ENCODE measurements at regions not wholly inside any gene's neighbourhood (a gene's known extent, or its start where the extent isn't known, plus 50 kb on each side); places are given as distances from the start of the nearest gene placed in this dataset.

DNA sequence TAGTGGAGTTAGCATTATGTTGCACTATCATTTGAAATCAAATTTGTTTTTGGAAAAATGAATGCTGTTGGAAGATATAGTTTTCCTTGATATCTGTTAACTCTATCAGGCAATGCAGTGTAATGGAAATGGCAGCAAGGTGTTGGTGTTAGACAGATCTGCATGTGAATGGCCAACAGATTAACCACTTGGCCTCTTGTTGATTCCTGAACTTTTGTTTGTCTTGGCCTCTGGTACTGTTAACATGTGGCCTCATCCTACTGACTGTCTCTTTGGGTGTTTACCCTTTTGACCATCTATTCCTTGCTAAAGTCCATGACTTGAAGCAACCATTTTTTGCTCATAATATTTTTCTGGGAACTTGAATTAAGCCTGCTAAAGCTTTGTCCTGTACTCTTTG, 110.2 kb upstream of the CDH2 start (continued):
- TF ChIP-seq, protein P1, sequence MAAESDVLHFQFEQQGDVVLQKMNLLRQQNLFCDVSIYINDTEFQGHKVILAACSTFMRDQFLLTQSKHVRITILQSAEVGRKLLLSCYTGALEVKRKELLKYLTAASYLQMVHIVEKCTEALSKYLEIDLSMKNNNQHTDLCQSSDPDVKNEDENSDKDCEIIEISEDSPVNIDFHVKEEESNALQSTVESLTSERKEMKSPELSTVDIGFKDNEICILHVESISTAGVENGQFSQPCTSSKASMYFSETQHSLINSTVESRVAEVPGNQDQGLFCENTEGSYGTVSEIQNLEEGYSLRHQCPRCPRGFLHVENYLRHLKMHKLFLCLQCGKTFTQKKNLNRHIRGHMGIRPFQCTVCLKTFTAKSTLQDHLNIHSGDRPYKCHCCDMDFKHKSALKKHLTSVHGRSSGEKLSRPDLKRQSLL (tag by site-specific recombination; IDR thresholded peaks at IDR 0.05): no peak

DNA sequence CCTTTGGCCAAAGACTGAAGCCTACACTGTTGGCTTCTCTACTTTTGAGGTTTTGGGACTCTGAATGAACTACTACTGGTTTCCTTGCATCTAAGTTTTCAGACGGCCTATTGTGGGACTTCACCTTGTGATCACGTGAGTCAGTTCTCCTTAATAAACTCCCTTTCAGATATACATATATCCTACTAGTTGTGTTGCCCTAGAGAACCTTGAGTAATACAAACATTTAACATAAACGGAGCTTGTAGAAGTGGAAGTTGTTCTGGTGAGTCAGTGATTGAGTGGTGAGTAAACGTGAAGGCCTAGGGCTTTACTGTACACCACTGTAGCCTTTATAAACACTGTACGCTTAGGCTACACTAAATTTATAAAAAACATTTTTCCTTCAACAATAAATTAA, 107.2 kb upstream of the CDH2 start:
- H3K27ac ChIP-seq (ENCODE audit: extremely low read depth, low read depth, low read length): no peak overlapping the region
- CTCF ChIA-PET: no interaction called here

DNA sequence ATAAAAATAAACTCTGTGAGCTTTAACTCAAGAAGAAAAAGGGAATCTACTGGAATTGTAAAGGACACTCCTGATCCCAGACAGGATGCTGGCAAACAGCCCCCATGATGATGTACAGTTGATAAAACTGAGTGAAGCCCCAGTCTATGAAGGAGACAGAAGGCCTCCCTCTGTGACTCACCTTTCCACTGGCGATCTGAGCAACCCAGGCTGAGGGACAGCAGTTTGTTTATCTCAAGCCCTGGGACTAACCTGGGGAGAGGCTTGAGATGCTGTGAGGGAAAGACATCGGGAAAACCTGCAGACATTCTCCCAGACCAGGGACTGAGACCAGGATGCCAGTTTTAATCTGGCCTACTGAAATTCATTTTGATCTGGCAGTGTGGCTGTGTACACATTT, 104.5 kb upstream of the CDH2 start:
- TF ChIP-seq ZNF223 (tag by site-specific recombination; IDR thresholded peaks at IDR 0.05): no peak
- TF ChIP-seq KLF10 (tag by site-specific recombination; IDR thresholded peaks at IDR 0.05): no peak
- TF ChIP-seq, protein P2, sequence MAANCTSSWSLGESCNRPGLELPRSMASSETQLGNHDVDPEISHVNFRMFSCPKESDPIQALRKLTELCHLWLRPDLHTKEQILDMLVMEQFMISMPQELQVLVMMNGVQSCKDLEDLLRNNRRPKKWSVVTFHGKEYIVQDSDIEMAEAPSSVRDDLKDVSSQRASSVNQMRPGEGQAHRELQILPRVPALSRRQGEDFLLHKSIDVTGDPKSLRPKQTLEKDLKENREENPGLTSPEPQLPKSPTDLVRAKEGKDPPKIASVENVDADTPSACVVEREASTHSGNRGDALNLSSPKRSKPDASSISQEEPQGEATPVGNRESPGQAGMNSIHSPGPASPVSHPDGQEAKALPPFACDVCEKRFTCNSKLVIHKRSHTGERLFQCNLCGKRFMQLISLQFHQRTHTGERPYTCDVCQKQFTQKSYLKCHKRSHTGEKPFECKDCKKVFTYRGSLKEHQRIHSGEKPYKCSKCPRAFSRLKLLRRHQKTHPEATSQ (tag by site-specific recombination; IDR thresholded peaks at IDR 0.05): no peak
- POLR2A ChIA-PET: no interaction called here
- no peak overlapping the region for H3K27ac ChIP-seq (ENCODE audit: extremely low read depth, low read depth, low read length)
- CTCF ChIA-PET: no interaction called here
- no peaks in the 10 kb centered on the region for H3K9me3 ChIP-seq (ENCODE audit: control insufficient read depth, insufficient read depth, low read depth, low read length)
- no peak overlapping the region for H3K4me3 ChIP-seq (ENCODE audit: low read depth, low read length)
- no peaks in the 10 kb centered on the region; a peak in 1 of 3 replicates for H3K36me3 ChIP-seq (ENCODE audit: control insufficient read depth in 2 of 2, insufficient read depth in 1 of 2, low read length in 2 of 2)
- no peaks in the 10 kb centered on the region for H3K4me1 ChIP-seq (ENCODE audit: control insufficient read depth, insufficient read depth, low read length)

More for the DNA sequence above, 107.2 kb upstream of the CDH2 start:
- Histone ChIP-seq H3K9me3 (ENCODE audit: control insufficient read depth, insufficient read depth, low read depth, low read length) (no peaks in the 10 kb centered on the region), H3K4me3 (ENCODE audit: low read depth, low read length) (no peak overlapping the region), H3K4me1 (ENCODE audit: control insufficient read depth, insufficient read depth, low read length) (no peaks in the 10 kb centered on the region), H3K36me3 (ENCODE audit: control insufficient read depth in 2 of 2, insufficient read depth in 1 of 2, low read length in 2 of 2) (no peaks in the 10 kb centered on the region)
- no peak for TF ChIP-seq ZBTB8A (tag by site-specific recombination; IDR thresholded peaks at IDR 0.05)
- TF ChIP-seq MZF1 (tag by site-specific recombination; IDR thresholded peaks at IDR 0.05; ENCODE audit: borderline replicate concordance): no peak
- TF ChIP-seq GFI1B (tag by site-specific recombination; IDR thresholded peaks at IDR 0.05): no peak
- no peak for TF ChIP-seq ZNF624 (tag by site-specific recombination; IDR thresholded peaks at IDR 0.05)
- no peak for TF ChIP-seq FEZF1 (tag by site-specific recombination; IDR thresholded peaks at IDR 0.05)
- TF ChIP-seq ZNF239 (tag by site-specific recombination; IDR thresholded peaks at IDR 0.05): no peak
- TF ChIP-seq KLF10 (tag by site-specific recombination; IDR thresholded peaks at IDR 0.05): no peak
- no peak for TF ChIP-seq ZNF555 (tag by site-specific recombination; conservative IDR thresholded peaks at IDR 0.05)
- TF ChIP-seq ZBTB1 (tag by site-specific recombination; IDR thresholded peaks at IDR 0.05): no peak
- TF ChIP-seq KLF1 (tag by site-specific recombination; IDR thresholded peaks at IDR 0.05): no peak
- no peak for TF ChIP-seq OSR2 (tag by site-specific recombination; IDR thresholded peaks at IDR 0.05)
- TF ChIP-seq ZNF311 (tag by site-specific recombination; IDR thresholded peaks at IDR 0.05; ENCODE audit: borderline replicate concordance): no peak
- no peak for TF ChIP-seq MYNN (tag by site-specific recombination; IDR thresholded peaks at IDR 0.05; ENCODE audit: borderline replicate concordance)
- TF ChIP-seq KLF8 (tag by site-specific recombination; IDR thresholded peaks at IDR 0.05): no peak
- TF ChIP-seq ZNF610 (tag by site-specific recombination; IDR thresholded peaks at IDR 0.05; ENCODE audit: borderline replicate concordance): no peak
- TF ChIP-seq ZBTB17 (tag by site-specific recombination; IDR thresholded peaks at IDR 0.05): no peak
- no peak for TF ChIP-seq KLF9 (tag by site-specific recombination; IDR thresholded peaks at IDR 0.05; ENCODE audit: low read depth)
- TF ChIP-seq ZNF2 (tag by site-specific recombination; IDR thresholded peaks at IDR 0.05): no peak
- POLR2A ChIA-PET: no interaction called here

DNA sequence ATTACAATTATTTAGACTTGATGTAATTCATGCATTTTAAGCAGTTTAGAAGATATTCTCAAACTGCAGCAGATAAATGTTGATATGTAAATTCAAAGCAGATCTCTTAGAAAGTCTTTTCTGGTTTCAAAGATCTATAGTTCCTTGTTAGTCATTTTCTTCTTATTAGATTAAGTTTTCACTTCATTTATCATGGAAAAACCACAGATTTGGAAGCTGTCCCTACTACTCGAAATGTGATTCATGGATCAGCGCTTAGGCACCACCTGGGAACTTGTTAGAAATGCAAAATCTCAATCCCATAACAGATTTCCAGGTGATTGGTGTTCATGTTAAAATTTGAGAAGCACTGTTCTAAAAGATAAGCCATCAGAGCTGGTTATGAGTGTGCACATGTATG, 92.8 kb upstream of the CDH2 start:
- Histone ChIP-seq H3K9me3 (ENCODE audit: control insufficient read depth, insufficient read depth, low read depth, low read length) (no peaks in the 10 kb centered on the region), H3K36me3 (ENCODE audit: control insufficient read depth in 2 of 2, insufficient read depth in 1 of 2, low read length in 2 of 2) (no peaks in the 10 kb centered on the region), H3K4me3 (ENCODE audit: low read depth, low read length) (no peak overlapping the region), H3K4me1 (ENCODE audit: control insufficient read depth, insufficient read depth, low read length) (no peaks in the 10 kb centered on the region), H3K27ac (ENCODE audit: extremely low read depth, low read depth, low read length) (no peak overlapping the region)
- ChIA-PET CTCF (no interaction called here), POLR2A (no interaction called here)
- TF ChIP-seq ZNF426 (tag by site-specific recombination; IDR thresholded peaks at IDR 0.05) (no peak), KLF8 (tag by site-specific recombination; IDR thresholded peaks at IDR 0.05) (no peak), ZBTB17 (tag by site-specific recombination; IDR thresholded peaks at IDR 0.05) (no peak), ZNF48 (tag by site-specific recombination; IDR thresholded peaks at IDR 0.05) (no peak), ZNF132 (tag by site-specific recombination; IDR thresholded peaks at IDR 0.05; ENCODE audit: borderline replicate concordance) (no peak), MYNN (tag by site-specific recombination; IDR thresholded peaks at IDR 0.05; ENCODE audit: borderline replicate concordance) (no peak), ZNF274 (IDR thresholded peaks at IDR 0.05; ENCODE audit: low read length) (no peak), ZNF274 (tag by site-specific recombination; IDR thresholded peaks at IDR 0.05; ENCODE audit: borderline replicate concordance) (no peak)
- TF ChIP-seq, protein P3, sequence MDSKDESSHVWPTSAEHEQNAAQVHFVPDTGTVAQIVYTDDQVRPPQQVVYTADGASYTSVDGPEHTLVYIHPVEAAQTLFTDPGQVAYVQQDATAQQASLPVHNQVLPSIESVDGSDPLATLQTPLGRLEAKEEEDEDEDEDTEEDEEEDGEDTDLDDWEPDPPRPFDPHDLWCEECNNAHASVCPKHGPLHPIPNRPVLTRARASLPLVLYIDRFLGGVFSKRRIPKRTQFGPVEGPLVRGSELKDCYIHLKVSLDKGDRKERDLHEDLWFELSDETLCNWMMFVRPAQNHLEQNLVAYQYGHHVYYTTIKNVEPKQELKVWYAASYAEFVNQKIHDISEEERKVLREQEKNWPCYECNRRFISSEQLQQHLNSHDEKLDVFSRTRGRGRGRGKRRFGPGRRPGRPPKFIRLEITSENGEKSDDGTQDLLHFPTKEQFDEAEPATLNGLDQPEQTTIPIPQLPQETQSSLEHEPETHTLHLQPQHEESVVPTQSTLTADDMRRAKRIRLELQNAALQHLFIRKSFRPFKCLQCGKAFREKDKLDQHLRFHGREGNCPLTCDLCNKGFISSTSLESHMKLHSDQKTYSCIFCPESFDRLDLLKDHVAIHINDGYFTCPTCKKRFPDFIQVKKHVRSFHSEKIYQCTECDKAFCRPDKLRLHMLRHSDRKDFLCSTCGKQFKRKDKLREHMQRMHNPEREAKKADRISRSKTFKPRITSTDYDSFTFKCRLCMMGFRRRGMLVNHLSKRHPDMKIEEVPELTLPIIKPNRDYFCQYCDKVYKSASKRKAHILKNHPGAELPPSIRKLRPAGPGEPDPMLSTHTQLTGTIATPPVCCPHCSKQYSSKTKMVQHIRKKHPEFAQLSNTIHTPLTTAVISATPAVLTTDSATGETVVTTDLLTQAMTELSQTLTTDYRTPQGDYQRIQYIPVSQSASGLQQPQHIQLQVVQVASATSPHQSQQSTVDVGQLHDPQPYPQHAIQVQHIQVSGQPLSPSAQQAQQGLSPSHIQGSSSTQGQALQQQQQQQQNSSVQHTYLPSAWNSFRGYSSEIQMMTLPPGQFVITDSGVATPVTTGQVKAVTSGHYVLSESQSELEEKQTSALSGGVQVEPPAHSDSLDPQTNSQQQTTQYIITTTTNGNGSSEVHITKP (tag by site-specific recombination; IDR thresholded peaks at IDR 0.05): no peak
